ENCODE measurements at regions not wholly inside any gene's neighbourhood (a gene's known extent, or its start where the extent isn't known, plus 50 kb on each side); places are given as distances from the start of the nearest gene placed in this dataset.

GRCh38 chr18:7363338-7363737 lies 132.4 kb downstream of the LRRC30 start:
- TF ChIP-seq CTCF (IDR thresholded peaks at IDR 0.05) (no peak), POLR2A (IDR thresholded peaks at IDR 0.05) (no peak)

All from Peyer's patch (tissue), 4 donors.